ENCODE measurements at regions not wholly inside any gene's neighbourhood (a gene's known extent, or its start where the extent isn't known, plus 50 kb on each side); places are given as distances from the start of the nearest gene placed in this dataset.

GRCh38 chr5:167852515-167852914 is 438.9 kb upstream of the WWC1 start:
- intact Hi-C loops (cut with micrococcal nuclease): no loop called here
- no CpG with 5 or more reads among the region's 5 CpGs for WGBS (ENCODE audit: insufficient coverage)
- no peaks in the 10 kb centered on the region for H3K79me2 ChIP-seq (ENCODE audit: insufficient read depth, low read length)
- H3K36me3 ChIP-seq (replicated peaks in 1 of 2; ENCODE audit: control insufficient read depth in 1 of 2, insufficient read depth in 2 of 2, low read length in 2 of 2): no peaks in the 10 kb centered on the region
- no peaks in the 10 kb centered on the region for H3K9me3 ChIP-seq (replicated peaks in 1 of 2; ENCODE audit: control insufficient read depth in 1 of 2, insufficient read depth in 1 of 2, low read length in 2 of 2)
- no peak overlapping the region for H2AFZ ChIP-seq (ENCODE audit: insufficient read depth, low read depth, low read length, poor library complexity, severe bottlenecking)
- H3K9me3 Mint-ChIP-seq: peaks cover 0 to 7% (median 2%) of the 10 kb centered on the region in 7 donors
- H3K27ac Mint-ChIP-seq: no peak overlapping the region
- H3K27ac ChIP-seq (ENCODE audit: low read depth in 1 of 2, low read length in 2 of 2): no peak overlapping the region
- H3K9ac ChIP-seq (ENCODE audit: insufficient read depth, low read length, poor library complexity, severe bottlenecking): no peak overlapping the region
- no peaks in the 10 kb centered on the region for H3K36me3 Mint-ChIP-seq
- H3K4me3 ChIP-seq (replicated peaks in 1 of 3; ENCODE audit: low read depth in 2 of 3, low read length in 3 of 3): no peak overlapping the region
- H4K20me1 ChIP-seq (ENCODE audit: insufficient read depth, low read length): no peaks in the 10 kb centered on the region
- H3K27me3 ChIP-seq (ENCODE audit: control insufficient read depth in 2 of 2, insufficient read depth in 2 of 2, low read length in 2 of 2): no peaks in the 10 kb centered on the region
- no peak overlapping the region for H3K4me3 Mint-ChIP-seq
- no peaks in the 10 kb centered on the region for H3K4me1 ChIP-seq (ENCODE audit: control insufficient read depth in 1 of 2, insufficient read depth in 2 of 2, low read length in 2 of 2)
- DNase-seq: no peak
- H3K27me3 Mint-ChIP-seq (ENCODE audit: low read depth in 3 of 3): peaks cover 1 to 4% (median 3%) of the 10 kb centered on the region in 3 donors
- no peak for TF ChIP-seq CTCF (IDR thresholded peaks at IDR 0.05)
- no peaks in the 10 kb centered on the region for H3K4me1 Mint-ChIP-seq
- no peak overlapping the region for H3K4me2 ChIP-seq (replicated peaks; ENCODE audit: extremely low read depth, low read length, poor library complexity, severe bottlenecking)

GRCh38 chr5:167853421-167853820 is 438.0 kb upstream of the WWC1 start:
- Mint-ChIP-seq H3K36me3 (no peaks in the 10 kb centered on the region), H3K27ac (no peak overlapping the region), H3K4me1 (no peaks in the 10 kb centered on the region), H3K27me3 (ENCODE audit: low read depth in 3 of 3) (peaks cover 0 to 4% (median 3%) of the 10 kb centered on the region in 3 donors), H3K9me3 (peaks cover 0 to 7% (median 2%) of the 10 kb centered on the region in 7 donors), H3K4me3 (no peak overlapping the region)
- no peak overlapping the region for H3K9ac ChIP-seq (ENCODE audit: insufficient read depth, low read length, poor library complexity, severe bottlenecking)
- DNase-seq: no peak
- no peak overlapping the region for H2AFZ ChIP-seq (ENCODE audit: insufficient read depth, low read depth, low read length, poor library complexity, severe bottlenecking)
- no CpG with 5 or more reads among the region's 4 CpGs for WGBS (ENCODE audit: insufficient coverage)
- no peaks in the 10 kb centered on the region for H3K9me3 ChIP-seq (replicated peaks in 1 of 2; ENCODE audit: control insufficient read depth in 1 of 2, insufficient read depth in 1 of 2, low read length in 2 of 2)
- H3K4me3 ChIP-seq (replicated peaks in 1 of 3; ENCODE audit: low read depth in 2 of 3, low read length in 3 of 3): no peak overlapping the region
- no peaks in the 10 kb centered on the region for H3K36me3 ChIP-seq (replicated peaks in 1 of 2; ENCODE audit: control insufficient read depth in 1 of 2, insufficient read depth in 2 of 2, low read length in 2 of 2)
- intact Hi-C loops (cut with micrococcal nuclease): no loop called here
- TF ChIP-seq CTCF (IDR thresholded peaks at IDR 0.05): no peak
- no peaks in the 10 kb centered on the region for H3K79me2 ChIP-seq (ENCODE audit: insufficient read depth, low read length)
- H3K27me3 ChIP-seq (ENCODE audit: control insufficient read depth in 2 of 2, insufficient read depth in 2 of 2, low read length in 2 of 2): no peaks in the 10 kb centered on the region
- H3K4me1 ChIP-seq (ENCODE audit: control insufficient read depth in 1 of 2, insufficient read depth in 2 of 2, low read length in 2 of 2): no peaks in the 10 kb centered on the region
- H3K4me2 ChIP-seq (replicated peaks; ENCODE audit: extremely low read depth, low read length, poor library complexity, severe bottlenecking): no peak overlapping the region
- H3K27ac ChIP-seq (ENCODE audit: low read depth in 1 of 2, low read length in 2 of 2): no peak overlapping the region
- no peaks in the 10 kb centered on the region for H4K20me1 ChIP-seq (ENCODE audit: insufficient read depth, low read length)

Data from CD14-positive monocyte (primary cell).